ENCODE measurements at regions not wholly inside any gene's neighbourhood (a gene's known extent, or its start where the extent isn't known, plus 50 kb on each side); places are given as distances from the start of the nearest gene placed in this dataset.
"Not testable (repeated sequence)": the region's sequence is repeated elsewhere in the genome, so short reads cannot be mapped to it uniquely, and the experiment has no call there.

DNA sequence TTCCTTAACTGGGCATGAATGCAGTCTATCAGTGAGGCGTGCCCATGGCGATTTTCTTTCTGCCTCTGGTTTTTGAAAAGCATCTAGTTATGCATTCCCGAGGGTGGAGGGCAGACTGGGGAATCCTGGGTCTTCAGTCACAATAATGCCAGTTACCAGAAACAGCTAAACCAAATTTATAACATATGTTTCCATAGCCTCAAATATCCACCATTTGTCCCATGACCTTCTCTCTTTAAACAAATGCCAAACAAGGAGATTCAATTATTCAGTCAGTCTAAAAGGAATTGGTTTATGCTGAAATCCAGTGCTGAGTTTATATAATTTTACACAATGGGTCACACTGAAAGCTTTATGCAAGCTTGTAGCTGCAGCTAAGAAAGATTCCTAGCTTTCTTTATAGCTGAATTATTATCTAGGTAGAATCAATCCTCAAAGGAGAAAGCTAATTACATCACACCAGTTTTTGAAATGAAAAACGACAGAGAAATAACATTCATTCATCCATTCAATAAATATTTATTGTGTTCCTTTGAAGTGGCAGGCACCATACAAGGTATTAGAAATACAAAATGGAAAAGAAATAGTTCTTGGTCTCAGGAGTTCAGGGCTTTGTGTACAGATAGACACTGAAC is 131.3 kb upstream of the RAP1B start:
- no peak for DNase-seq (ENCODE audit: low spot score)

DNA sequence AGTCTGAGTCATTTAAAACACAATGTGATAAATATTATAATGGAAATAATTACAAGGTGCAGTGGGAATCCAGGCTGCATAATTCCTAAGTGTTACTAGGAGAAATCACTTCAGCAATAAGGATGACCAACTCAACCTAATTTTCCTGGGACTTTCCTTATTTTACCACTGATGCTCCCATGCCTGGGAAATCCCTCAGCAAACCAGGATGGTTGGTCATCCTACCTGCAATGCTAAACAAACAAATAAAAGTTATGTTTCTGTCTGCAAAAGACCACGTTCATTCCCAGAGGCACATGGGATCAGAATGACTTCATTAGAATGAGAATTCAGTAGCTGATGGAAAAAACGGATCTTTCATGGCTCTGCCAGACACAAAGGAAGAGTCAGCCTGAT is 130.8 kb upstream of the RAP1B start:
- no peak for DNase-seq (ENCODE audit: low spot score)

DNA sequence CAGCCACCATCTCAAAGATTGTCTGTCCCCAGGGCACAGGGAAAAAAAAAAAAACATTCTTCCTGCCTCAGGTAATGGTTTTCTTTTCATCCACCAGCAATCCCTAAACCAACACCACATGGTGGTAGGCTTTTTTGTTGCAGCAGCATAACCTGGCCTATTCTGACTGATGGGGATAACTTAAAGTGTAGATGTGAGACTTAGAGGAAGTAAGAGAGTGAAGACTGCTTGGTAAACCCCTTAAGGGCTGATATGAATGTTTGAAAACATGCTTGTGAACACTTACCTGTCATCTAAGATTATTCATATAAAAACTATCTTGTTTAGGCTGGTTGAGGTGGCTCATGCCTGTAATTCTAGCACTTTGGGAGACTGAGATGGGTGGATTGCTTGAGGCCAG is 130.2 kb upstream of the RAP1B start:
- DNase-seq (ENCODE audit: low spot score), result no peak

DNA sequence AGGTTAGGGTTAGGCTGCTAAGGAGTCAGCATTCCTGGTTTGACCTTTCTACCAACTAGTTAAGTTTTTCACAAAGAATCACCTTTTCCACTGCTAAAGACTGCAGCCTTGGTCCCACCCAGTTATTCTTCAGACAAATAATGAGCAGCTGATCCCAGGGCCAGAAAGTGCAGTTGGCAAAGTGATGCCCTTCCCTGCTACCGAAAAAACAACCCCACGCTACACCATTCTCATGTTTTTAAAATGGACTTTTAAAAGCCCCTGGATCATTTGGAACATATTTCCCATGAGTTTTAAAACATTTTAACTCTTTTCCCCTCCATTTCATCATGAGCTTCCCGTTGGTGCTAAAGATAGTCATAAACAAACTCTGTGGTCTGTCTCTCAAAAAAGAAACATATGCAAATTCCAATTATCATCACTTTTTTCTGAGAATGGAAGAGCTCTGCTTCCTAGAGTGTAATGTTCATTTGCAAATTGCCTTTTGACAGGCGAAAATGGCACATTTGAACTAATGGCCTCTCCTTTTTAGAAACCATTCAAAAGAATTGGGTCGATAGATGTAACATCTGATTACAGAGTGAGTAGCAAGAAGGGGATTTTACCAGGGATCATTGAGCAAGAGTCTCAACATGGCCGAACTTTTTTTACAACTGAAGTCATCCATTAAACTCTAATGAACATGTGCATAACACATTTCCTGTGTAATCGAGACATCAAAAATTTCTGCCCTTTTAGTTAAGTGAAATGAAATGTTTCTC is 129.3 kb upstream of the RAP1B start:
- no peak for DNase-seq (ENCODE audit: low spot score)

DNA sequence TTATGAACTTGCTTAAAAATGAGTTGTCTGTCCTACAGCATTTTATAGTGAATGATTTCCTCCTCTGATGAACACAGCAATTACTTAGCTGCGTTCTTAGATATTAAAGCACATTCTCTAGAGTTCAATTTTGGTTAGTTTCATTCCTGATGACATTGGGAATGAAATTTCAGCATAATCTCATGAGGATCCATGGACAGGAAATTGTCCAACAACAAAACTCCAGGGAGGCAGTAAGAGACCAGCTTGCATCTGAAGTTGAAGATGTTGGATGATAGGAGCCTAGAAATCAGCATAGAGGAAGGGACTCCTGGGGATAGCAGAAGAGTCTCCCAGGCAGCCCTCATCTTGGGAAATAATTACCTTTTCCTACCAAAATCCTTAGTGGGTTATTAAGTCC is 128.7 kb upstream of the RAP1B start:
- DNase-seq (ENCODE audit: low spot score), result no peak

DNA sequence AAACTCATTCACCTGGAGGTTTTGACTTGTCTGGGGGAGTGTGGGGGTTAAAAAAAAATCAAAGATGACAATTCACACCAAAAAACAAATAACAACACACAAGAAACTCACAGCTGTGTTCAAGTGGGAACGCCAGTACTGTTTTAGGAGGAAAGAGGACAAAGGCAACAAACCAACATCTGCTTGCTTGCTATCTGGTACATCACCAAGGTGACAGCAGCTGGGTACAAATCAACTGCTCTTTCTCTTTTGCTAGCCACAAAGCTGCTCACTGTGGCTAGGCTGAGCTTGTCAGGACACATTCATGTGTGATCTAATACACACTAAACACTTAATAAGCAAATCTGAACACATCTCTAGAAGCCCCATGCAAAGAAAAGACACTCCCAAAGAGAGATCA is 128.0 kb upstream of the RAP1B start:
- DNase-seq (ENCODE audit: low spot score), result no peak

DNA sequence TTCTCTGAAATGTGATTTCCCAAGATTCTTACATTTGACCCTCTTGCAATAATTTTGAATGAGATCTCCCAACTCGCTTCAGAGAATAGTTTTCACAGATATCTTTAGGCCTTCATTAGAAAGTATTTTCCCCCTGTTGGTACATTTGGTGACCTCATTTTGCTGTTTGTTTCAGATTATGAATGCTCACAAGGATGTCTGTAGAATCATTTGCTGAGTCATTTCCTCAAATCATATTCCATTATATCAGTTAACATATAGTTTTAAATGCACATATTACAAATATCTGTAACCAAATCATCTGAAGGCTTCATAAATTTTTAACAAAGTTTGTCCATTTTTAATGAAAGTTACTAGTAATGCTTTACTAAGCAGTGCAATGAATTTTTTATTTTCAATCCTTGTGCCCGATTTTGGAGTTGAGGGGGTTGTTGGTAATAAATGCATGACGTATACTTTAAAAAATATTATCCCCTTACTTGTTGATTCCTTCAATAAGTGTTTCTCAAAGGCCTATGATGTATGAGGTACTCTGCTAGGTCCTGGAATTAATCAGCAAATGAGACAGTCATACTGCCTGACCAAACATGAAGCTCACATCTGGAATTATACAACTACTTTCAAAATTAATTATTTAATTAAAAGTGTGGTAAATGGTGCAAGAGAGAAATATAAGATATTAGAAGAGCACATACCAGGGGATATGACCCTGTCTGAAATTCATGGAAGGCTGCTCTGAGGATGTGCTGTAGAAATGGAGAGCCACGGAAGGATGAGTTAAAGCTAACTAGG is 126.9 kb upstream of the RAP1B start:
- DNase-seq (ENCODE audit: low spot score), result no peak

DNA sequence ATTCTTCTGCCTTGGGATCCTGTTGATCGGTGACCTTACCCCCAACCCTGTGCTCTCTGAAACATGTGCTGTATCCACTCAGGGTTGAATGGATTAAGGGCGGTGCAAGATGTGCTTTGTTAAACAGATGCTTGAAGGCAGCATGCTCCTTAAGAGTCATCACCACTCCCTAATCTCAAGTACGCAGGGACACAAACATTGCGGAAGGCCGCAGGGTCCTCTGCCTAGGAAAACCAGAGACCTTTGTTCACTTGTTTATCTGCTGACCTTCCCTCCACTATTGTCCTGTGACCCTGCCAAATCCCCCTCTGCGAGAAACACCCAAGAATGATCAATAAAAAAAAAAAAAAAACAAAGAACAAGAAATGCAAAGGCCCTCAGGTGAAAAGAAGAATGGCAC is 126.1 kb upstream of the RAP1B start:
- DNase-seq (ENCODE audit: low spot score), result not testable (repeated sequence)

DNA sequence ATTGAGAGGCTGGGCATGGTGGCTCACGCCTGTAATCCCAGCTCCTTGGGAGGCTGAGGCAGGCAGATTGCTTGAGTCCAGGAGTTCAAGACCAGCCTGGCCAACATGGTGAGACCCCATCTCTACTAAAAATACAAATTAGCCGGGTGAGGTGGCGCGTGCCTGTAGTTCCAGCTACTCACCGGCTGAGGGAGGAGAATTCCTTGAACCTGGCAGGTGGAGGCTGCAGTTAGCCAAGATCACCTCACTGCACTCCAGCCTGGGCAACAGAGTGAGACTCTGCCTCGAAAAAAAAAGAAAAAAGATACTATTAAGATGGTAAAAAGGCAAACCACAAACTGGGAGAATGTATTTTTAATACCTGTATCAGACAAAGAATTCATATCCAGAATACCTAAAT is 124.2 kb upstream of the RAP1B start:
- not testable (repeated sequence) for DNase-seq (ENCODE audit: low spot score)

DNA sequence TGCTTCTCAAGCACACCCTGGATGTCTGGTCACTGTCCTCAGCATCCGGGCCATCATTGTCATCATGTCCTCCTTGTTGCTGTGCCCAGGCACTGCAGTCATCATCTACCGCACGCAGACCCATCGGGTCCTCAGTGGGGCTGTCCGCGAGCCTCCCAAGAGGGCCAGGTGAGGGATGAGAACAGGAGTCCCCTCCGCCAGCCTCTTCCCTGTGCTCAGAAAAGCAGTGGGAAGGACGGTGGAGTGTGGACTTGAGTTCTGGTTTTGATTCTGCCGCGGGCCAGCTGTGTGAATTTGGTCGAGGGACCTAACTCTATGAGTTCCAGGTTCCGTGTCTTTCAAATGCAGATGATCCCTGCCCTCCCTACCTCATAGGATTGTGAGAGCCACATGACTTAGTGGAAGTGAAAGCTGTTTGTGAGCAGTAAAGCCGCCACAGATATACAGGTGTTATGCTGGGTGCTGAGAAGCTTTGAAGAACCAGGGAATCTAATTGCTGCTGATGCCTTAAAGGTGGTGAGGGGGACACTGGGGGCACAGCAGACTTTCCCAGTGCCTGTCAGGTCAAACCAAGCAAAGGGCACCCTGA is 122.9 kb upstream of the RAP1B start:
- DNase-seq (ENCODE audit: low spot score), result no peak

DNA sequence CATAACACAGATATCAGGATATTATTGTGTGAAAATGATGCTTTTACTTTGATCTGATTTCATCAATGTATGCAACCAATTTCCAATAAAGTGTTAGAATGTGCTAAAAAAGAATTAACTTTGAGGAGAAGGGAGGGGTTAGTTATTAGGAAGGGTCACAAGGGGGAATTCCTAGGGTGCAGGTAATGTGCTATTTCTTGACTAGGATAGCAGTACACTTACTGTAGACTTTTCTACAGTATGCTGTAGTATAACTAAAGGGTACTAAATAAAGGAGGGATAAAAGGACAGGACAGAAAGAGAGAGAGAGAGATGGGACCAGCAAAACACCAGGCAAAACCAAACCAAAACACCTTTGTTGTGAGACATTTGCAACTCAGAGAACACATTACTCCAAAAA is 121.4 kb upstream of the RAP1B start:
- no peak for DNase-seq (ENCODE audit: low spot score)

DNA sequence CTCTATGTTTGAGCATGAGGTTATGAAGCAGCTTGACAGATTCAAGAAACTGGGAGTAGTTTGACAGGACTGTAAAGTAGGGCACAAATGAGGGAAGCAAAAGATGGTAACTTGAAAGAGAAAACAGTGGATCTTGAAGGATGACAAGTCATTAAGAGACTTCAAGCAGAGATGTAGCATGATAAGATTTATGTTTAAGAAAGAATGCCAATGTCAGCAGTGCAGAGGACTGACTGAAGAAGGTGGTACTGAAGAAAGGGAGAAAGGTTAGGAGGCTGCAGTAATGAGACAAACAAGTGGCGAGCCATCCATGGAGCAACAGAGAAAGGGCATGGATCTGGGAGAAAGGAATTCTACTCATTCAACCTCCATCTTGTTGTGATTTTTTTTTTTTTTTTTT is 120.2 kb upstream of the RAP1B start:
- DNase-seq (ENCODE audit: low spot score), result peak; percentile 18

DNA sequence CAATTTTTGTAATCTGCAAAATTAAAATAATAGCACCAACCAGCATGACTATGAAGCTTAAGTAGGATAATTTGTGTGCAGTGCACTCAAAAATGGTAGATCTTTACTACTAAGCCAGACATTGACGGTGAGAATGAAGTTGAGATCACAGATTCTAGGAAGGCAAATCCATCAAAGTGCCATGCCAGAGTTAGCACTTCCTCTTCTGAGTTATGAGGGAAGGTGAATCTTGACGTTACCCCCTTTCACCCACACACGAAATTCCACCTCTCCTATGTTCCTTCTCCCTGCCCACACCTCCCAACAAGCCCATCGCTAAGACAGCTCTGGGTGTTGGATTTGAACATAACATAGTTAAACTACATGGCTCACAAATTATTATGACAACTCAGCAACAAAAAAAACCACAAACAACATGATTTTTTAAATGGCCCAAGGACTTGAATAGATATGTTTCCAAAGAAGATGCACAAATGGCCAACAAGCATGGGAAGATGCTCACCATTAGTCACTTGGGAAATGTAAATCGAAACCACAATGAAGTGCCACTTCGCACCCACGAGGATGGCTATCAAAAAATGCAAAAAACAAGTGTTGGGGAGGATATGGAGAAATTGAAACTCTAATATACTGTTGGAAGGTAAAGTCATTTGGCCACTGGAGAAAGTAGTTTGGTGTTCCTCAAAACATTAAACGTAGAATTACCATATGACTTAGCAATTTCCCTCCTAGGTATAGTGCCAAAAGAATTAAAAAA is 119.3 kb upstream of the RAP1B start:
- DNase-seq (ENCODE audit: low spot score), result no peak

DNA sequence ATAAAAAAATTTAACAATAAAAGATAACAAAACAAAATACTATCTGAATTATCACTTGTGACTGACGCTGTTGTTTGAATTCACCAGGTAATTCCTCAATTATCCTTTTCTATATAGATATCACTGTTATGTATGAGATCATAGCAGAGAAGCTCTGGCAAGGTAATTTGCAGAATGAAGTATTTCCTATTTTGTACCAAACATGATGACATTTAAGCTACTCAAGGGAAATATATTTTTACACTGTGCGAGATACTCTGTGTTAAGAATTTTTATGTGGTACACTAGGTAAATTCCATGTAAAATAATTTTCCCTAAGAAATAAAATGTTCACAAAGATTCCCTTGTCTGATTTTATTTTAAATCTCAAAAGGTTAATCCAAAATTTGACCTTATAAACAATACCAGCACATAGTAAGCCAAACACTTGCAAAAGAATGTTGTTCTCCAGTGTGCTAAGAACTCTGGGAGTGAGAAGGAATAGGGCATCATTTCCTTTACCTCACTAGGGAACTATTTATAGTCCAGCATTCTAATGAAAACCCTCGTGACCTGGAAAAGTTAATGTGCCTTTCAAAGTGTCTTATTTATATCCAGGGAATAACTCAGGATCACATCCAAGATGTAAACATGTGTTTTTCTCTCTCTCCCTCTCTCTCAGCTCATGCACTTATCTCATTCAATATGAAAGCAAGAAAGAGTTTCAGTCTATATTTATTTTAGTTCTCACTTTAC is 115.2 kb upstream of the RAP1B start:
- DNase-seq (ENCODE audit: low spot score), result peak; percentile 54

DNA sequence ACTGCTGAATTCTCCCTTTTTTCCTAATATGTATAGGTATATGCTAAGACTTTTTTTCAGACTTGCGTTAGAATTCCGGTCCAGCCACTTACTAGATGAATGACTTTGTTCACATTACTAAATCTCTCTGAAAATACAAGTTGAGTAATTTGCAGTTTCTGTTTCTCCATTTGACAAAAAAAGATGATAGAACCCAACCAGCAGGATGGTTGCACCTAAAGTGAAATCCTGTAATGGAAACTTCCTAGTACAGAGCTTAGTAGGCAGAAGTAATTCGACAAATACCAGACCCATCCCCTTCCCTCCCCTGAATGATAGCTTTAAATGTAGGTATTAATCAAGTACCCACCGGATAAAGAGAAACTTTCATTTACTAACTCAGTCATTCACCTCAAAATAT is 113.6 kb upstream of the RAP1B start:
- DNase-seq (ENCODE audit: low spot score), result no peak

DNA sequence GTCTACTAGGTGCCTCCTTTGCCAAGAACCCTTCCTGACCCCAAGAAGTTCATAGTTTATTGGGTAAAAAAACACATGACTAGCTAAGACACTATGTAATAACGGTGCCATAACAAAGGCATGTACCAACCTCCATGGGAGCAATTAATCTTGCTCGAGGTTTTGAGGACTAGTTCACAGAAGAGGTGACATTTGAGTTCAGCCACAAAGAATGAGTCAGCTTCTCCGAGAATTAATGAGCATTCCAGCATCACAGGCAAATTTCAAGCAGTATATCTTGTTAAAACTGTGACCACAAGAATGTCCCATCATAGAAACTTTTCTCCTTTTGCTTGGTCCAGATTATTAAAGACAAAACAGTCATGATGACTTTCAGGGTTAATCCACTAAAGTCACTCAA is 113.0 kb upstream of the RAP1B start:
- peak; percentile 98 for DNase-seq (ENCODE audit: low spot score)

DNA sequence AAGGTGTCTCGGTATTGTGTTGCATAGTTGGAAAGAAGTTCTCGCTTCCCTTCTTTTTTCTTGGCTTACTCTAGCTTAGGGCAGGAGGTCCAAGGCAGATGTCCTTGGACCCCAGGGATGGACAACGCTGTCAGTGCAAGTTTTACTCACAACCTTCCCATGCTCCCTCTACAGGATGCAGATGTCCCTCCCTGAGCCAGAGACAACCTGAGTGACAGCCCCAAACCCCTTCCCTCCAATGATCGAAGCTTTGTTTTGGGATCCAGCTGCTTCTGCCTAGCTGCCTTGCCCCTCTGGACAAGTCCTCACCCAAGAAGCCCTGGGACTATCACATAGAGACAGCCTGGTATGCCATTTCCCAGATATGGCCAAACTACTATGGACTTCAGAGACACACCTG is 112.0 kb upstream of the RAP1B start:
- no peak for DNase-seq (ENCODE audit: low spot score)

DNA sequence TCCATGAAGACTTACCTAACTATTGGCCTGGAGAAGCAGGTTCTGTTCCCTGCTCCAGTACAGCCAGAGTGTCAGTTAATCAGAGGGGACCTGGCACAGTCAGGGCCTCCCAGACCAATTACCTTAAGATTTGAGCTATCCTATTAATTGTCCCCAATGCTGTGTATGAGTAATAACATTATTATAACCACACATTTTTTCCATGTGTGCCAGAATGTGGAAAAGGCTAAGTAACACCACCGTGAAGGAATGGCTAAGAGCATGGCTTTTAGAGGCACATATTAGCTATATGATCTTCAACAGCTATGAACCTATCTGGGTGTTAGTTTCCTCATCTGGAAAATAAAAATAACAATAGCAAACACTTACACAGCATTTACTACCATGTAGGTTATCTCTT is 111.1 kb upstream of the RAP1B start:
- DNase-seq (ENCODE audit: low spot score), result no peak

DNA sequence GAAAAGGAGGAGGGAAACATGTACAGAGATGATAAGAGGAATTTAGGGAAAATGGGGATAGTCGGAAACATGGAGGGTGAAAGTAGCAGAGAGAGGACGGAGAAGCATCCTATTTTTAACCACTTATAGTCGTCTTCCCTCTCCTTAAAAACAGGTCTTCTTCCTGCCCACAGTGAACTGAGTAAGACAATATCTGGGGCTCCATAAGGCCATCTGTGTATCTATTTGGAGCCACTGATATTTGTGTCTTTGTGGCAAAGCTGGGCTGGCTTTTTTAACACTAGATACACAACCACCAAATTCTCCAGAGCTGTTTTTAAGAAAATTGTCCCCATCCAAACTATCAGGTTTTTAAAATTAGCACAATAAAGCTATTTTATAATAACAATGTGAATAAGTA is 109.5 kb upstream of the RAP1B start:
- no peak for DNase-seq (ENCODE audit: low spot score)

DNA sequence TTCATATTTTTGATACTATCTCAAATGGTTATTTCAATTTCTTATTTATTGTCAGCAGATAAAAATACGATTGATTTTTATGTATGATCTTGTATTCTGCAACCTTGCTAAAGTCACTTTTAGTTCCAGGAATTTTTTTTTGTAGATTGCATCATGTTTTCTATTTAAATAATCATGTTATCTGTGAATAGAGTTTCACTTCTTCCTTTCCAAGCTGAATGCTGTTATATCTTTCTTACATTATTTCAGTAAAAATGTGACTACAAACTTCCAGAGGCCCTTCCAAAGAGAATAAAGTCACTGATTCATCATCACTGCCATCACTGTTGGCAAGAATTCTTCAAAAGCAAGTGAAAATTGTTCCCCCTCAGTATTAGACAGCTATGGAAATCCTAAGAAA is 104.7 kb upstream of the RAP1B start:
- DNase-seq (ENCODE audit: low spot score), result no peak

DNA sequence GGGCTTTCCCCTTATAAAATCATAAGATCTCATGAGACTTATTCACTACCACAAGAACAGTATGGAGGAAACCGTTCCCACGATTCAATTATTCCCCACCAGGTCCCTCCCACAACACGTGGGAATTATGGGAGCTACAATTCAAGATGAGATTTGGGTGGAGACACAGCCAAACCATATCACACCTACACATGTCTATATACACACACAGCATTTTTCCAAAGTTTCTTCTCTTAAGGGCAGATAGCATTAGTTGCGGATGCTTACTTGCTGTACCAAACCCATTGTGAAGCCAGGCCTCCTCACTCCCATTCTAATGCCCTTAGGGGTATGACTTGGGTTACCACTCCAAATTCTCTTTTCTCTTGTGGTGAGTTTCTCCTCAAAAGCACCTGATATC is 104.1 kb upstream of the RAP1B start:
- no peak for DNase-seq (ENCODE audit: low spot score)
